DND-41 (cell line): ENCODE measurements at regions not wholly inside any gene's neighbourhood (a gene's known extent, or its start where the extent isn't known, plus 50 kb on each side); places are given as distances from the start of the nearest gene placed in this dataset.

Experiments
- CTCF ChIP-seq: IDR thresholded peaks from 2 replicates; pipeline ENCODE4 v1.5.1; 2012; ENCODE audit warnings: borderline replicate concordance, low read length, moderate library complexity, mild to moderate bottlenecking; ENCODE audit not compliant: poor library complexity, severe bottlenecking; ENCODE audit errors: extremely low read depth
- EZH2 ChIP-seq: IDR thresholded peaks from 3 replicates; pipeline ENCODE4 v1.6.1; 2012; ENCODE audit warnings: borderline replicate concordance, low read depth, mild to moderate bottlenecking, moderate library complexity, low read length, inconsistent platforms; ENCODE audit not compliant: severe bottlenecking

- TF ChIP-seq CTCF (no peak), EZH2 (no peak)
These were observed 719.5 kb downstream of the TLR4 start for GRCh38 chr9:118423721-118424120.
